HepG2 (cell line): ENCODE measurements at regions not wholly inside any gene's neighbourhood (a gene's known extent, or its start where the extent isn't known, plus 50 kb on each side); places are given as distances from the start of the nearest gene placed in this dataset.

Experiments used
- ATAC-seq: fragments of 200-7000 bp; cut with Tn5 transposase; 3 replicates; pipeline ENCODE4 v1.9.1; 2020; ENCODE audit warnings: mild to moderate bottlenecking, moderate library complexity
- BruUV-seq: library from RNA; stranded (reverse); fragments of 400-500 nt; replicated peaks from 2 replicates; lab custom pipeline; 2021; lab: Mats Ljungman, UMichigan
- CTCF ChIA-PET: fragments of 300-600 bp; formaldehyde crosslinking; extraction: SDS; loops from one replicate; lab custom pipeline; 2021; ENCODE audit warnings: low total read pairs, inconsistent platforms, low intra/inter-chr PET ratio; lab: Yijun Ruan, JAX
- POLR2A ChIA-PET: fragments of 350-600 bp; sonication (Branson Sonifier 250); formaldehyde crosslinking; loops from one replicate; lab custom pipeline; 2020; ENCODE audit warnings: antibody characterized with exemption, inconsistent platforms; lab: Yijun Ruan, JAX
- DNase-seq: peaks from one replicate; pipeline ENCODE4 v3.0.0-alpha.2; 2015; ENCODE audit warnings: low spot score
- FAIRE-seq: peaks from 3 replicates; lab custom pipeline; 2011; peaks lifted over from hg19 to GRCh38; lab: Jason Lieb, UNC
- H2AFZ ChIP-seq: one replicate; pipeline ENCODE4 v1.6.1; 2011; ENCODE audit warnings: low read length, inconsistent platforms
- H3K27ac ChIP-seq: fragments of 300-600 bp; 3 replicates; pipeline ENCODE4 v1.8.0; 2011; ENCODE audit warnings: mixed run types, mild to moderate bottlenecking, mixed read lengths, low read length, inconsistent platforms; ENCODE audit not compliant: insufficient read depth; ENCODE audit errors: extremely low read length
- H3K27me3 ChIP-seq, 2 experiments: fragments of 200-600 bp in 1 of 2; 2 replicates in 1 of 2; 3 replicates in 1 of 2; pipeline versions ENCODE4 v1.6.0 to v1.8.0; 2011; ENCODE audit warnings: low read length in 2 of 2, mild to moderate bottlenecking in 2 of 2, moderate library complexity in 2 of 2, inconsistent platforms in 1 of 2; ENCODE audit not compliant: insufficient read depth in 2 of 2, control insufficient read depth in 1 of 2
- H3K36me3 ChIP-seq, 2 experiments: fragments of 200-600 bp in 1 of 2; replicated peaks in 1 of 2; 2 replicates in 1 of 2; 3 replicates in 1 of 2; pipeline versions ENCODE4 v1.5.1 to v1.8.0; 2011; ENCODE audit warnings: low read length in 2 of 2, inconsistent platforms in 1 of 2; ENCODE audit not compliant: insufficient read depth in 2 of 2, control insufficient read depth in 1 of 2
- H3K4me1 ChIP-seq: 2 replicates; pipeline ENCODE4 v1.5.1; 2012; ENCODE audit warnings: low read length, inconsistent platforms; ENCODE audit not compliant: insufficient read depth
- H3K4me2 ChIP-seq: 2 replicates; pipeline ENCODE4 v1.6.0; 2011; ENCODE audit warnings: low read depth, low read length, inconsistent platforms
- H3K4me3 ChIP-seq, 3 experiments: fragments of 200-600 bp in 1 of 3; sonication (generic), shearing (Covaris generic) in 1 of 3; replicated peaks in 1 of 3; 2 replicates each; pipeline ENCODE4 v1.5.1; 2011 to 2016; ENCODE audit warnings: low read length in 3 of 3, inconsistent platforms in 2 of 3, low read depth in 2 of 3, mild to moderate bottlenecking in 2 of 3, control low read depth in 1 of 3, mixed read lengths in 1 of 3; ENCODE audit not compliant: insufficient read depth in 1 of 3
- H3K79me2 ChIP-seq: one replicate; pipeline ENCODE4 v1.6.1; 2011; ENCODE audit warnings: low read length, inconsistent platforms; ENCODE audit not compliant: insufficient read depth
- H3K9ac ChIP-seq: 2 replicates; pipeline ENCODE4 v1.6.0; 2011; ENCODE audit warnings: mild to moderate bottlenecking, low read depth, low read length, inconsistent platforms; ENCODE audit not compliant: insufficient read depth
- H3K9me3 ChIP-seq: 2 replicates; pipeline ENCODE4 v1.5.1; 2012; ENCODE audit warnings: mild to moderate bottlenecking, low read length
- H4K20me1 ChIP-seq: 2 replicates; pipeline ENCODE4 v1.6.0; 2011; ENCODE audit warnings: inconsistent platforms, mild to moderate bottlenecking, low read length, moderate library complexity; ENCODE audit not compliant: insufficient read depth
- ARNT2 ChIP-seq: sonication (generic); formaldehyde crosslinking; IDR thresholded peaks from 2 replicates; pipeline ENCODE4 v1.8.0; 2022; ENCODE audit warnings: mild to moderate bottlenecking, low read depth, missing genetic modification reagents, moderate library complexity
- GATA4 ChIP-seq: sonication (generic); IDR thresholded peaks from 2 replicates; pipeline ENCODE4 v1.6.1; 2016; ENCODE audit warnings: antibody characterized with exemption, low read depth, borderline replicate concordance
- HIVEP1 ChIP-seq: sonication (generic); formaldehyde crosslinking; IDR thresholded peaks from 2 replicates; pipeline ENCODE4 v1.4.0; 2020; ENCODE audit warnings: mild to moderate bottlenecking, missing genetic modification reagents
- KLF9 ChIP-seq: IDR thresholded peaks from 2 replicates; pipeline ENCODE4 v1.6.1; 2016; ENCODE audit warnings: low read depth
- NCOA2 ChIP-seq: sonication (generic); formaldehyde crosslinking; IDR thresholded peaks from 2 replicates; pipeline ENCODE4 v1.8.0; 2022; ENCODE audit warnings: inconsistent platforms
- RFXANK ChIP-seq: IDR thresholded peaks from 2 replicates; pipeline ENCODE4 v1.6.1; 2016
- SOX13 ChIP-seq, 3 experiments: fragments of 450-650 bp in 1 of 3; sonication (generic) in 1 of 3; formaldehyde crosslinking in 1 of 3; IDR thresholded peaks in 2 of 3; conservative IDR thresholded peaks in 1 of 3; 2 replicates each; pipeline versions ENCODE4 v1.5.0 to v1.6.1; 2016 to 2020; ENCODE audit warnings: antibody characterized with exemption in 1 of 3, mild to moderate bottlenecking in 1 of 3, missing compliant biosample characterization in 1 of 3, missing genetic modification reagents in 1 of 3, moderate library complexity in 1 of 3
- ZC3H4 ChIP-seq: sonication (generic); formaldehyde crosslinking; IDR thresholded peaks from 2 replicates; pipeline ENCODE4 v1.4.0; 2020; ENCODE audit warnings: missing genetic modification reagents, borderline replicate concordance
- ZNF235 ChIP-seq: sonication (generic); formaldehyde crosslinking; IDR thresholded peaks from 2 replicates; pipeline ENCODE4 v1.8.1; 2023; ENCODE audit warnings: mild to moderate bottlenecking, missing genetic modification reagents, borderline replicate concordance
- ZNF333 ChIP-seq: sonication (generic); formaldehyde crosslinking; IDR thresholded peaks from 2 replicates; pipeline ENCODE4 v1.4.0; 2020; ENCODE audit warnings: mild to moderate bottlenecking, missing genetic modification reagents, borderline replicate concordance
- WGBS: methylation state at CpG from one replicate; pipeline ENCODE4 v1.1.6; 2017; ENCODE audit warnings: low lambda C conversion rate; 5-methylcytosine and 5-hydroxymethylcytosine counted together
- in situ Hi-C: cut with HindIII; loops from 2 replicates; pipeline ENCODE4 v1.10.0; 2017; ENCODE audit warnings: low pct_unique_long_range_greater_than_20kb; ENCODE audit not compliant: extremely low pct_ligation_motif_present
- intact Hi-C: fragments of 100-400 bp; cut with micrococcal nuclease; formaldehyde crosslinking; loops from one replicate; pipeline ENCODE4 v1.10.0; 2022; ENCODE audit not compliant: unreplicated experiment
- TF ChIP-seq, protein P1 (sequence below): sonication (generic); formaldehyde crosslinking; IDR thresholded peaks from 2 replicates; pipeline ENCODE4 v1.5.1; 2020; ENCODE audit warnings: missing genetic modification reagents, mild to moderate bottlenecking, borderline replicate concordance
- TF ChIP-seq, protein P2 (sequence below): sonication (generic); formaldehyde crosslinking; IDR thresholded peaks from 2 replicates; pipeline ENCODE4 v1.5.1; 2020; ENCODE audit warnings: missing genetic modification reagents, mild to moderate bottlenecking, borderline replicate concordance
- TF ChIP-seq, protein P3 (sequence below): sonication (generic); formaldehyde crosslinking; IDR thresholded peaks from 2 replicates; pipeline ENCODE4 v1.5.1; 2020; ENCODE audit warnings: missing genetic modification reagents, mild to moderate bottlenecking, borderline replicate concordance
- TF ChIP-seq, protein P4 (sequence below): sonication (generic); formaldehyde crosslinking; IDR thresholded peaks from 2 replicates; pipeline ENCODE4 v1.9.0; 2021; ENCODE audit warnings: missing genetic modification reagents, borderline replicate concordance
- TF ChIP-seq, protein P5 (sequence below): sonication (generic); formaldehyde crosslinking; IDR thresholded peaks from 2 replicates; pipeline ENCODE4 v1.5.0; 2020; ENCODE audit warnings: missing genetic modification reagents

DNA sequence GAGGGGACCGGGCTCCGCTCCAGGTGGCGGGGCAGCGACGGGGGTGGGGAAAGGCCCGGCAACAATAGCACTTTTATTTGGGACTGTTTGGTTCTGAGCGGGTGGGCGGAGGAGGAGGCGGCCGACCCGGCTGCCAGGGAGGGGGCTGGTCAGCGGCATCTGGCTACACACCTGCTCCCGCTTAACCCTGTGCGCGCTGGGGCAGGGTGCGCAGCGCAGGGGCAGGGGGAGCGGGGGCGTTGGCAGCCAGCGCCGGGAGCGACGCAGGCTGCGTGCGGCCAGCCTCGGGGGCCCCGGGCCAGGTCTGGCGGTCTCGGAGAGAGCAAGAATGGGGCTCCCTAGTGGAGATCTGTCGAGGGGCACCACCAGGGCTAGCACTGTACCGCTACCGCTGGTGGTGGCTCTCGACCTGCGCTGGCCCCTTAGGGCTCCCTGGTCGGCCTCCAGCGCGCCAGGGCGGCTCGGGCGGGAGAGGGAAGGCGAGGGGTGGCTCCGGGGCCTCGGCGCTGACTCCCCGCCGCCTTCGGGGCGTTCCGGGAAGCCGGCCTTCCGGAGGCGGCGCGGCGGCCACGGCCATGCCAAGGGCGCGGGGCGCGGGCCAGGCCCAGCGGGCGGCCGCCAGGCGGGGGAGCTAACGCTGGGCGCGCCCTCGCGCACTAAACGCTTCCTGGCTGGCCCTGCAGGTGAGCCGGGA, 92.4 kb downstream of the NCR2 start:
- Histone ChIP-seq H3K4me2 (peak overlapping the region; percentile 78), H3K27me3 (peaks cover 3 to 44% of the 10 kb centered on the region in 2 experiments; a peak in 4 of 5 replicates), H3K9me3 (no peaks in the 10 kb centered on the region), H3K4me1 (peaks cover 52% of the 10 kb centered on the region), H2AFZ (no peak overlapping the region), H3K9ac (peak overlapping the region; percentile 47; the same call in 1 of the 2 replicates), H3K27ac (no peak overlapping the region), H3K36me3 (no peaks in the 10 kb centered on the region), H3K4me3 (peak overlapping the region; percentile 55 to 73 (median 56); a peak in 5 of 6 replicates), H3K79me2 (no peaks in the 10 kb centered on the region), H4K20me1 (no peaks in the 10 kb centered on the region)
- ATAC-seq (peak; percentile 85), DNase-seq (peak; percentile 65), FAIRE-seq (no peak)
- ChIA-PET POLR2A (interaction anchor here (0.8 to 1.6 kb wide), 7 partner anchors 15 to 175 kb away, joined by 3 to 8 read pairs (median 5); no protein-coding TSS in a partner anchor), CTCF (interaction anchor here (1.2 to 1.3 kb wide), 2 partner anchors 28 to 165 kb away, joined by 4 to 5 read pairs; no protein-coding TSS in a partner anchor)
- no TSS peak for BruUV-seq
- intact Hi-C loops (loop anchor here (1.0 to 2.0 kb wide), 3 partner anchors 21 to 151 kb away; no protein-coding TSS in a partner anchor), in situ Hi-C loops (loop anchor here (5.0 kb wide), 2 partner anchors 120 to 165 kb away; partner anchors contain the start of gene FOXP4)
- 0% methylated on average over 11 of the region's 71 CpGs for WGBS
- TF ChIP-seq SOX13 (IDR thresholded peaks at IDR 0.05) (no peak), SOX13 (CRISPR knock-in tag; conservative IDR thresholded peaks at IDR 0.05 in 1 of 2, IDR thresholded peaks at IDR 0.05 in 1 of 2) (peak in 1 of 2 experiments; percentile 87; a peak in 2 of 4 replicates), NCOA2 (CRISPR knock-in tag) (peak; percentile 58; the same call in 1 of the 2 replicates), ARNT2 (CRISPR knock-in tag) (0 out of 2 replicates have a peak, but pooled peaks have one; percentile 39), ZC3H4 (CRISPR knock-in tag) (no peak), HIVEP1 (0 out of 2 replicates have a peak, but pooled peaks have one; percentile 47), ZNF333 (CRISPR knock-in tag) (no peak), GATA4 (no peak), ZNF235 (CRISPR knock-in tag) (no peak), KLF9 (no peak), RFXANK (peak; percentile 39; the same call in 1 of the 2 replicates)
- TF ChIP-seq, protein P1, sequence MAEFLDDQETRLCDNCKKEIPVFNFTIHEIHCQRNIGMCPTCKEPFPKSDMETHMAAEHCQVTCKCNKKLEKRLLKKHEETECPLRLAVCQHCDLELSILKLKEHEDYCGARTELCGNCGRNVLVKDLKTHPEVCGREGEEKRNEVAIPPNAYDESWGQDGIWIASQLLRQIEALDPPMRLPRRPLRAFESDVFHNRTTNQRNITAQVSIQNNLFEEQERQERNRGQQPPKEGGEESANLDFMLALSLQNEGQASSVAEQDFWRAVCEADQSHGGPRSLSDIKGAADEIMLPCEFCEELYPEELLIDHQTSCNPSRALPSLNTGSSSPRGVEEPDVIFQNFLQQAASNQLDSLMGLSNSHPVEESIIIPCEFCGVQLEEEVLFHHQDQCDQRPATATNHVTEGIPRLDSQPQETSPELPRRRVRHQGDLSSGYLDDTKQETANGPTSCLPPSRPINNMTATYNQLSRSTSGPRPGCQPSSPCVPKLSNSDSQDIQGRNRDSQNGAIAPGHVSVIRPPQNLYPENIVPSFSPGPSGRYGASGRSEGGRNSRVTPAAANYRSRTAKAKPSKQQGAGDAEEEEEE, result no peak
- TF ChIP-seq, protein P2, sequence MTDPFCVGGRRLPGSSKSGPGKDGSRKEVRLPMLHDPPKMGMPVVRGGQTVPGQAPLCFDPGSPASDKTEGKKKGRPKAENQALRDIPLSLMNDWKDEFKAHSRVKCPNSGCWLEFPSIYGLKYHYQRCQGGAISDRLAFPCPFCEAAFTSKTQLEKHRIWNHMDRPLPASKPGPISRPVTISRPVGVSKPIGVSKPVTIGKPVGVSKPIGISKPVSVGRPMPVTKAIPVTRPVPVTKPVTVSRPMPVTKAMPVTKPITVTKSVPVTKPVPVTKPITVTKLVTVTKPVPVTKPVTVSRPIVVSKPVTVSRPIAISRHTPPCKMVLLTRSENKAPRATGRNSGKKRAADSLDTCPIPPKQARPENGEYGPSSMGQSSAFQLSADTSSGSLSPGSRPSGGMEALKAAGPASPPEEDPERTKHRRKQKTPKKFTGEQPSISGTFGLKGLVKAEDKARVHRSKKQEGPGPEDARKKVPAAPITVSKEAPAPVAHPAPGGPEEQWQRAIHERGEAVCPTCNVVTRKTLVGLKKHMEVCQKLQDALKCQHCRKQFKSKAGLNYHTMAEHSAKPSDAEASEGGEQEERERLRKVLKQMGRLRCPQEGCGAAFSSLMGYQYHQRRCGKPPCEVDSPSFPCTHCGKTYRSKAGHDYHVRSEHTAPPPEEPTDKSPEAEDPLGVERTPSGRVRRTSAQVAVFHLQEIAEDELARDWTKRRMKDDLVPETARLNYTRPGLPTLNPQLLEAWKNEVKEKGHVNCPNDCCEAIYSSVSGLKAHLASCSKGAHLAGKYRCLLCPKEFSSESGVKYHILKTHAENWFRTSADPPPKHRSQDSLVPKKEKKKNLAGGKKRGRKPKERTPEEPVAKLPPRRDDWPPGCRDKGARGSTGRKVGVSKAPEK (CRISPR knock-in tag), result no peak
- TF ChIP-seq, protein P3, sequence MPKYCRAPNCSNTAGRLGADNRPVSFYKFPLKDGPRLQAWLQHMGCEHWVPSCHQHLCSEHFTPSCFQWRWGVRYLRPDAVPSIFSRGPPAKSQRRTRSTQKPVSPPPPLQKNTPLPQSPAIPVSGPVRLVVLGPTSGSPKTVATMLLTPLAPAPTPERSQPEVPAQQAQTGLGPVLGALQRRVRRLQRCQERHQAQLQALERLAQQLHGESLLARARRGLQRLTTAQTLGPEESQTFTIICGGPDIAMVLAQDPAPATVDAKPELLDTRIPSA, result no peak
- TF ChIP-seq, protein P4, sequence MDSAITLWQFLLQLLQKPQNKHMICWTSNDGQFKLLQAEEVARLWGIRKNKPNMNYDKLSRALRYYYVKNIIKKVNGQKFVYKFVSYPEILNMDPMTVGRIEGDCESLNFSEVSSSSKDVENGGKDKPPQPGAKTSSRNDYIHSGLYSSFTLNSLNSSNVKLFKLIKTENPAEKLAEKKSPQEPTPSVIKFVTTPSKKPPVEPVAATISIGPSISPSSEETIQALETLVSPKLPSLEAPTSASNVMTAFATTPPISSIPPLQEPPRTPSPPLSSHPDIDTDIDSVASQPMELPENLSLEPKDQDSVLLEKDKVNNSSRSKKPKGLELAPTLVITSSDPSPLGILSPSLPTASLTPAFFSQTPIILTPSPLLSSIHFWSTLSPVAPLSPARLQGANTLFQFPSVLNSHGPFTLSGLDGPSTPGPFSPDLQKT (CRISPR knock-in tag), result no peak
- TF ChIP-seq, protein P5, sequence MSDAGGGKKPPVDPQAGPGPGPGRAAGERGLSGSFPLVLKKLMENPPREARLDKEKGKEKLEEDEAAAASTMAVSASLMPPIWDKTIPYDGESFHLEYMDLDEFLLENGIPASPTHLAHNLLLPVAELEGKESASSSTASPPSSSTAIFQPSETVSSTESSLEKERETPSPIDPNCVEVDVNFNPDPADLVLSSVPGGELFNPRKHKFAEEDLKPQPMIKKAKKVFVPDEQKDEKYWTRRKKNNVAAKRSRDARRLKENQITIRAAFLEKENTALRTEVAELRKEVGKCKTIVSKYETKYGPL (CRISPR knock-in tag), result no peak
